GM12872 (cell line): ENCODE measurements at regions not wholly inside any gene's neighbourhood (a gene's known extent, or its start where the extent isn't known, plus 50 kb on each side); places are given as distances from the start of the nearest gene placed in this dataset.

Source experiments
- TF ChIP-seq, protein P1 (sequence below): IDR thresholded peaks from 3 replicates; pipeline ENCODE4 v1.5.1; 2011; ENCODE audit warnings: low read depth, mild to moderate bottlenecking, low read length, moderate library complexity; ENCODE audit not compliant: insufficient read depth

- TF ChIP-seq, protein P1, sequence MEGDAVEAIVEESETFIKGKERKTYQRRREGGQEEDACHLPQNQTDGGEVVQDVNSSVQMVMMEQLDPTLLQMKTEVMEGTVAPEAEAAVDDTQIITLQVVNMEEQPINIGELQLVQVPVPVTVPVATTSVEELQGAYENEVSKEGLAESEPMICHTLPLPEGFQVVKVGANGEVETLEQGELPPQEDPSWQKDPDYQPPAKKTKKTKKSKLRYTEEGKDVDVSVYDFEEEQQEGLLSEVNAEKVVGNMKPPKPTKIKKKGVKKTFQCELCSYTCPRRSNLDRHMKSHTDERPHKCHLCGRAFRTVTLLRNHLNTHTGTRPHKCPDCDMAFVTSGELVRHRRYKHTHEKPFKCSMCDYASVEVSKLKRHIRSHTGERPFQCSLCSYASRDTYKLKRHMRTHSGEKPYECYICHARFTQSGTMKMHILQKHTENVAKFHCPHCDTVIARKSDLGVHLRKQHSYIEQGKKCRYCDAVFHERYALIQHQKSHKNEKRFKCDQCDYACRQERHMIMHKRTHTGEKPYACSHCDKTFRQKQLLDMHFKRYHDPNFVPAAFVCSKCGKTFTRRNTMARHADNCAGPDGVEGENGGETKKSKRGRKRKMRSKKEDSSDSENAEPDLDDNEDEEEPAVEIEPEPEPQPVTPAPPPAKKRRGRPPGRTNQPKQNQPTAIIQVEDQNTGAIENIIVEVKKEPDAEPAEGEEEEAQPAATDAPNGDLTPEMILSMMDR = no peak
Observed at GRCh38 chr10:25696013-25696708, 237.9 kb upstream of the MYO3A start.

DNA sequence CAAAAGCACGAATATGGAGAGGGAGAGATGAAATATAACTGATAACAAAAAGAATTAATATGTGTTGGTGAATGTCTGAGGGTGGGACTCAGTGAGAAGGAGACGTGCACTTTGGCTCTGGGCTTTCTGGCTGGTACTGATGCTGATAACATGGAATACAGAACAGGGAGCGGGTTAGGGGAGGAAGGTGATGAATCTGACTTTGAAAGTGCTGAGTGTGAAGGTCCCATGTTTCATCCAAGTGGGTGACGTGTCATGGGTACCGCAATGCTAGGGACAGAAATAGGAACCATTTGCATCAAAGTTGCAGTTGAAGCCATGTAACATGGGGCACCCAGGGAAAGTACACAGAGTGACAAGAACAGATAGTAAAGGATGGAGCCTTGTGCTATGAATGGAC lies 236.6 kb upstream of the MYO3A start:
- TF ChIP-seq, protein P1 = no peak

DNA sequence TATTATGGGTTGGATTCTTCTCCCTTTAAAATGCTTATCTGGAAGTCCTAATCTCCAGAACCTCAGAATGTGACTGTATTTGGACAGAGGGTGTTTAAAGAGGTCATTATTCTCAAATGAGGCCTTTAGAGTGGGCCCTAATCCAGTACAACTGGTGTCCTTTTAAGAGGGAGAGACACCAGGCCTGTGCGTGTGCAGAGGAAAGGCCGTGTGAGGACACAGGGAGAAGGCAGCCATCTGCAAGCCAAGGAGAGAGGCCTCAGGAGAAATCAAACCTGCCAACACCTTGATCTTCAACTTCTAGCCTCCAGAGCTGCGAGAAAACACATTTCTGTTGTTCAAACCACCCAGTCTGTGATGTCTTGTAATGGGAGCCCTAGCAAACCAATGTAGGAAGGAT lies 235.4 kb upstream of the MYO3A start:
- TF ChIP-seq, protein P1 = no peak

DNA sequence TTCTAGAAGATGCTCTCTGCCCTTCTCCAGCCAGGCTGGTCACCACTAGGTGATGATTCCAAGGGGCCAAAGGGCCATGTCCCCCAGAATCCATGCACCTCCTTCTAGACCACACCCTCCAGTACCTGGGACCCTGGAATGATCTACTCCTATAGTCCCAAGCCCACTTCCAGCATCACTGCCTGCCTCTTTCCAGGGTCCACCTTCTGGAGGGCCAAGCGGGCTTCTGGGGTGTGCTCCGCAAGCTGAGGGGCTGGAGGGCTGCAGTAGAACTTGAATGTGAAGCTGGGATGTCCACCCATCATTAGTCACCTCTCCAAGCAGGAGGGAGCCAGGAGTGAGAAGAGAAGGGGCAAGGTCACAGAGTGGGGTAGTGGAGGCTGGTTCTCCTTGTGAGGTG lies 234.4 kb upstream of the MYO3A start:
- TF ChIP-seq, protein P1 = no peak

DNA sequence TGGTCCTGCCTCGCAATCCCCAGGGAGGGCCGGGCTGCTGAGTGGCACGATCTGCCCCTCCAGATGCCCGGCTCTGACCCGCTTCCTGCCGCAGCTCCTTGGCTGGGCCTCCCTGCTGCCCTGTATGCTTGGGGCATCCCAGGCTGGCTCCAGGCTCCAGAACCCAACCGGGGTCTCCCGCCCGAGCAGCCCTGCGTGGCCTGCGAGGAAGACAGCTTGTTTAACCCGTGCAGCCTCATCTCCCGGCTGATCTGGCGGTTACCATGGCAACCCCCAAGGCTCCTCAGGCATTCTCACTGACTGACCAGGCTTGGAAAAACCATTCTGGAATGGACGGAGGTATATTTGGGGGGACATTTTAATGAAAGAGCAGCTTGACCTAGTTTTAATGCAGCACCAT lies 232.4 kb upstream of the MYO3A start:
- TF ChIP-seq, protein P1 = no peak

DNA sequence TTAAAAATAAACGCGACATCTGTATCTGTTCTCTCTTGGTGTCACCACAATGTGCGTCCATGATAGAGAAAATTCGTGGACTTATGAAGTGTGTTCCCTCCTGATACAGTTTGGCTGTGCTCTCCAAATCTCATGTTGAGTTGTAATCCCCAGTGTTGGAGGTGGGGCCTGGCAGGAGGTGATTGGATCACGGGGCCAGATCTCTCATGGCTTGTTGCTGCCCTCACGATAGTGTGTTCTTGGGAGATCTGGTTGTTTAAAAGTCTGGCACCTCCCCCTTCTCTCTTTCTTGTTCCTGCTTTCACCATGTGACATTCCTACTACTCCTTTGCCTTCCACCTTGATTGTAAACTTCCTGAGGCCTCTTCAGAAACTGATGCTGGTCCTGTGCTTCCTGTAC lies 229.4 kb upstream of the MYO3A start:
- TF ChIP-seq, protein P1 = no peak

GRCh38 chr10:25707572-25707971 lies 226.5 kb upstream of the MYO3A start:
- TF ChIP-seq, protein P1 = no peak
